NCI-H128 (cell line): ENCODE measurements at regions not wholly inside any gene's neighbourhood (a gene's known extent, or its start where the extent isn't known, plus 50 kb on each side); places are given as distances from the start of the nearest gene placed in this dataset.

Experiments
- DNase-seq: peaks from one replicate; lab custom pipeline; 2025; ENCODE audit not compliant: unreplicated experiment; lab: John Stamatoyannopoulos, UW

- no peak for DNase-seq
Observed at GRCh38 chr1:69292833-69293232, 274.9 kb upstream of the LRRC7 start.

GRCh38 chr1:69294171-69294570 is 273.6 kb upstream of the LRRC7 start:
- DNase-seq, result no peak

GRCh38 chr1:69295265-69295664 is 272.5 kb upstream of the LRRC7 start:
- no peak for DNase-seq

GRCh38 chr1:69305621-69306020 is 262.1 kb upstream of the LRRC7 start:
- DNase-seq, result no peak

- DNase-seq, result no peak
Observed at GRCh38 chr1:69312055-69312732, 255.5 kb upstream of the LRRC7 start.

- no peak for DNase-seq
Observed at GRCh38 chr1:69313118-69313517, 254.6 kb upstream of the LRRC7 start.

GRCh38 chr1:69315416-69315815 is 252.3 kb upstream of the LRRC7 start:
- no peak for DNase-seq

- DNase-seq, result no peak
Observed at GRCh38 chr1:69315823-69316222, 251.9 kb upstream of the LRRC7 start.

- no peak for DNase-seq
Observed at GRCh38 chr1:69319287-69319686, 248.4 kb upstream of the LRRC7 start.

GRCh38 chr1:69320757-69321211 is 246.9 kb upstream of the LRRC7 start:
- no peak for DNase-seq

GRCh38 chr1:69321311-69321710 is 246.4 kb upstream of the LRRC7 start:
- no peak for DNase-seq

- DNase-seq, result no peak
Observed at GRCh38 chr1:69328186-69328585, 239.5 kb upstream of the LRRC7 start.

- no peak for DNase-seq
Observed at GRCh38 chr1:69363236-69363635, 204.5 kb upstream of the LRRC7 start.

GRCh38 chr1:69373520-69373919 is 194.2 kb upstream of the LRRC7 start:
- no peak for DNase-seq

GRCh38 chr1:69376408-69376807 is 191.3 kb upstream of the LRRC7 start:
- DNase-seq, result no peak

GRCh38 chr1:69377507-69377906 is 190.2 kb upstream of the LRRC7 start:
- DNase-seq, result no peak

GRCh38 chr1:69388044-69388443 is 179.7 kb upstream of the LRRC7 start:
- no peak for DNase-seq

- no peak for DNase-seq
Observed at GRCh38 chr1:69400128-69400527, 167.6 kb upstream of the LRRC7 start.

- no peak for DNase-seq
Observed at GRCh38 chr1:69401879-69402278, 165.8 kb upstream of the LRRC7 start.

GRCh38 chr1:69403756-69404320 is 163.9 kb upstream of the LRRC7 start:
- no peak for DNase-seq

GRCh38 chr1:69404486-69404885 is 163.2 kb upstream of the LRRC7 start:
- no peak for DNase-seq

- no peak for DNase-seq
Observed at GRCh38 chr1:69406244-69406643, 161.5 kb upstream of the LRRC7 start.
